HG03575 (cell line): ENCODE measurements at regions not wholly inside any gene's neighbourhood (a gene's known extent, or its start where the extent isn't known, plus 50 kb on each side); places are given as distances from the start of the nearest gene placed in this dataset.
"Not testable (repeated sequence)": the region's sequence is repeated elsewhere in the genome, so short reads cannot be mapped to it uniquely, and the experiment has no call there.

Experiments
- ATAC-seq: cut with Tn5 transposase; IDR thresholded peaks from one replicate; pipeline ENCODE4 v1.9.1; 2021; ENCODE audit not compliant: unreplicated experiment, insufficient number of reproducible peaks, low FRiP score; ENCODE audit errors: extremely low read depth

- no peak for ATAC-seq
Measured at GRCh38 chr2:16093639-16094529, 153.5 kb downstream of the MYCN start.

- no peak for ATAC-seq
Measured at GRCh38 chr2:16092861-16093638, 152.7 kb downstream of the MYCN start.

- no peak for ATAC-seq
Measured at GRCh38 chr2:16091576-16092282, 151.4 kb downstream of the MYCN start.

GRCh38 chr2:16090650-16091575 is 150.6 kb downstream of the MYCN start:
- ATAC-seq: no peak

GRCh38 chr2:16089491-16089890 is 149.1 kb downstream of the MYCN start:
- not testable (repeated sequence) for ATAC-seq

DNA sequence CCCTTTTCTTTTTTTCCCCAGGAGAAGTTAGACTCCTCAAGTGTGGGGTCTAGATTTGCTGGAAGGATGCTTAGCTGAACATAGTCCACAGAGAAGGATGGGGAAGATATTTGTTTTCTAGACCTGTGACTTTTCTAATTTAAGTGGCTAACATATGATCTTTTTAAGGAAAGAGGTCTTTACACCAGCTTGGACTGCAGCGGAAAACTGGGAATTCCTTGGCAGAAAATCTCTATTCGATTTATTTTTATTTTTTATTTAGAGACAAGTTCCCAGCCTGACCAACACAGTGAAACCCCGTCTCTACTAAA is 148.4 kb downstream of the MYCN start:
- no peak for ATAC-seq

DNA sequence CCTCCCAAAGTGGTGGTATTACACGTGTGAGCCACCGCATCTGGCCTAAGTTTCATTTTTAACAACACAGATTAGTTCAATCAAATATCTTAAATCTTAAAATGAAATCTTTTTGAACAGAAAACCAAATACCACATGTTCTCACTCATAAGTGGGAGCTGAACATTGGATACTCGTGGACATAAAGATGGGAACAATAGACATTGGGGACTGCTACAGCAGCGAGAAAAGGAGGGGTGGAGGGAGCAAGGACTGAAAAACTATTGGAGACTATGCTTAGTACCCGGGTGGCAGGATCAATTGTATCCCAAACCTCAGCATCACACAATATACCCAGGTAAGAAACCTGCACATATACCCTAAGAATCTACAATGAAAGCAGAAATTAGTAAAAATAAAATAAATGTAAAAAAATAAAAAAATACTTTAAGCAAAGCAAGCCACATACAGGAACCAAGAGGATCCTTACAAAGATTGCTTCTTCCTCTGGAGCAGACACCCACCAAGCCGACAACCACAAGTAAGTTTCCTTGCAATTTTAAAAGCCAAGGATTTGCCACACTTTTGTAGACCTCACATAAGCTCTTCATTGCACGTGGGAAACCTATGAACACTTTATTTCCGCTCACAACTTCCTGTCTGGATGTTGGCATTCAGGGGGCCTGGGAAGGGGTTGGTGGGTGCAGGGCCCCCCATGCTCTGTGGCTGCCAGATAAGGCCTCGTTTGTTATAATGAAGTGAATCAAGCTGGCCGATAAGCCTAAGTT is 147.9 kb downstream of the MYCN start:
- ATAC-seq: no peak

- not testable (repeated sequence) for ATAC-seq
Measured at GRCh38 chr2:16086136-16086535, 145.8 kb downstream of the MYCN start.

DNA sequence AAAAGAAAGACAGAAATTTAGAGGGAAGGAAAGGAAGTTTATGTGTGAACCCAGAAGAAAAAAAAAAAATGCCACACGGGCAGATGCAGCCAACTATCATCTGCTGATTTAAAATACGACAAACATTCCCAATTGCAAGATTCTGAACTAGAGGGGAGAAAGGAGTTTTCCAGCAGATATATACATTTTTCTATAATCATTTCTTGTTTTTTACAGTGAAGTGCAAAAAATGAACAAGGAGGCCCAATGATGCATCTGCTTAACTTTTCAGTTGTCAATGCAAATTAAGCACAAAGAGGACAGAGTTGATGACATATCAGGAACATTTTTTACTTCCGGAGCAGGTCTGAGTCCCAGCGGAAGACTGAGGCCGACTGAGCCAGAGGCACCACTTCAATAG is 144.7 kb downstream of the MYCN start:
- ATAC-seq: no peak

GRCh38 chr2:16084274-16084673 is 143.9 kb downstream of the MYCN start:
- ATAC-seq: no peak

DNA sequence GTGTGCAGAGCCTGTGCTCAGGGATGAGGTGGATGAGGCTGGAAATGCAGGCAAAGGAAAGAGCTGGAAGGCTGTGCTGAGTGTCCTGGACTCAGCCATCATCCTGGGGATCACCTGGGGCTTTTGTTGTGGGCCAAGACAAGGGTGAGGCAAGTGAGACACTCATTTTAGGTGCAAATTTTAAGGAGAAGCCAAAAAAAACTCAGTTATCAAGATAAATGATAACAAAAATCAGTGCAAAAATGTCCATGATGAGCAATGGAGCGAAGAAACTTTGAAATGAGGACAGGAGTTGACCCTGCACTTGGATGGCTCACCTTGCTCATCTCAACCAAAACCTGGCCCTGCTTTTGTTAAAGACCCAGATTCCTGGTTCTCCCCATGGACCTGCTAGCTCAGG is 141.9 kb downstream of the MYCN start:
- no peak for ATAC-seq

DNA sequence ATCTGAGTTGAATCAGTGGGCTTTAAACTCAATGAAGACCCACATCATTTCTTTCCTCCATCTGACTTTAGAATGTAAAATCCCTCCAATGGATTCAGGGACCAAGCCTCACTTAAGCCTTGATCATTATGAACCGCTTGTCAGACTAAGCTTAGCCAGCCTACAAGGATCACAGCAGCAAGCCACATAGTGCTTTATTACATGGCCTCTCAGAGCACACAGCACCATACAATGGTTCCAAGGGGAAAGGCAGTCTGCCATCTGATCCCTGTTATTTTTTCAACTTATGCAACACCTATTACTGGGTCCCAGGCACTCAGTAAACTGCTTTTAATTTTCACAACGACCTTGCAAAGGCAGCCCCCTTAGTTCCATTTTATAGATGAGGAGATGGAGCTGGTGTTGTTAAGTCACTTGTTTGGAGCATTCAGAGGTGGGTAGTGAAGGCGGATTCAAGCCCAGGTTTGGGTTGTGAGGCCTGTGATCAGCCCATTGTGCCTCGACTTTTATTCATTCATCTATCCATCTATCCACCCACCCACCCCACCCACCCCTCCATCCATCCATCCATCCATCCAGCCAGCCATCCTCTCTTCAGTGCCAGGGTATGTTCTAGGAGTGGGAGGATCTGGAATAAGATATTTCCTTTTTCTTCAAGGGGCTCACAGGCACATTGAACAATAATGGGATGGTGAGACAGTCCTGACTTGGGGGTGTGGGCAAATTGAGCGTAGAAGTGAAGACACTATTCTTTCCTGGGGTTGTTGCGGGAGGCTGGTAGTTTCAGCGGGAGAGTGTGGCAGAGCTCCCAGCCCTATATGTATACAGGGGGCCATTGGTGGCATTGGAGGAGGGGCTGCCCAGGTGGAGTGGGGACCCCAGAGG is 141.2 kb downstream of the MYCN start:
- no peak for ATAC-seq

GRCh38 chr2:16080516-16080915 is 140.2 kb downstream of the MYCN start:
- no peak for ATAC-seq

DNA sequence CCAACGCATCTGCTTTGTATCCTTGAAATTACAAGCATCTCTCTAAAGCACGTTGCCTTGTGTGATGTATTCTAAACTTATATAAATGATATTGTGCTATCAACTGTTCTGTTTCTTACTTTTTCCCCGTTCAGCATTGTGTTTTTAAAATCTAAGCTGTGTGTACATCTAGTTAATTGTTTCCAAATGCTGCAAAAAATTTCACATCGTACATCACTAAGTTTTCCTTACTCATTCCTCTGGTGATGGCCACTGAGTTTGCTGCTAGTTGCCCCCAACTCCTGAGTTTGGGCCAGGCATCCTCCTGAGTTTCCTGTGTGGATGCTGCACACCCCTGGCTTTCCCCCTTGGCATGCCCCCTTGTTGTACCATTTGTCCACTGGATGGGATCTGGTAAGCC is 139.7 kb downstream of the MYCN start:
- ATAC-seq: no peak

DNA sequence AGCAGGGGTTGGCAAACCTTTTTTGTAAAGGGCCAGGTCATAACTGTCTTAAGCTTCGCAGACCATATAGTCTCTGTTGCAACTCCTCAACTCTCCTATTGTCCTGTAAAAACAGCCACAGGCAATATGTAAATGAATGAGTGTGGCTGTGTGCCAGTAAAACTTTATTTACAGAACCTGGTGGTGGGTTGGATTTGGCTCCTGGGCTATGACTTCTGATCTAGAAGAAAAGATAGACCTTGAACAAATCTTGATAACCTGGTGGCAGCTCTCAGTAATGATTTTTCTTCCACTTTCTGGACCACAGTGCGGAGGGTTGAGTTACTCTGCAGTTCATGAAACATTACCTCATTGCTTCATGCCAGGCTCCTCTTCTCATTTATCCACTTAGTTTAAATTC is 139.3 kb downstream of the MYCN start:
- no peak for ATAC-seq

- ATAC-seq: no peak
Measured at GRCh38 chr2:16077601-16078000, 137.3 kb downstream of the MYCN start.

DNA sequence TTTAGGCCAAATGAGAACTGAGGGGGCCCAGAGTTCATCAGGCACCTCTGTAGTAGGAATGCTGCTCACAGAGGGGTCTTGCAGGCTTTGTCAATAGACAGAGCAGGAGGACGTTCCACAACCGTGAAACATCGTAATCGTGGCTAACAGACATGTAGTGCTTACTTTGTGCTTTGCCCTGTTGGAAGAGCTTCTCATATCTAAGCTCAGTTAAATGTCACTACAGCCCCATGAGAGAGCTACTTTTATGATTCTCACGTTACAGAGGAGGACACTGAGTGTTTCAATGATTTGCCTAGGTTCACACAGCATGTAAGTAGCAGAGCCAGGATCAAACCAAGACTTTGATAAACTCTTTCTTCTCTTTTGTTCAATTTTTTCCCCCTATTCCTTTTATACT is 136.6 kb downstream of the MYCN start:
- ATAC-seq: no peak
